ENCODE measurements at regions not wholly inside any gene's neighbourhood (a gene's known extent, or its start where the extent isn't known, plus 50 kb on each side); places are given as distances from the start of the nearest gene placed in this dataset.

DNA sequence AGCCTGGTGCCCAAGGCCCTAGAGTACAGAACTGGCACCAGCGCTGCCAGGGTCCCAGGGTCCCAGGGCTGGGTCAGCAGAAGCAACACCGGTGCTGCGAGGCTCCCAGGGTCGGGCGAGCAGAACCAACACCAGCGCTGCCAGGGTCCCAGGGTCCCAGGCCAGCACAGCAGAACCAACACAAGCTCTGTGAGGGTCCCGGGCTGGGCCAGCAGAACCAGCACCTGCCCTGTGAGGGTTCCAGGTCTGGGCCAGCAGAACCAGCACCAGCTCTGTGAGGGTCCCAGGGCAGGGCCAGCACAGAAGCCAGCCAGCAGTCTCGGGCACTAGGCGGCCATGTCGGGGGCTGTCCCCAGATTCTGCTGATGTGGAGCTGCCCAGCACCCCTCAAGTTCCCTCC is 93.1 kb downstream of the GALR1 start:
- no peaks in the 10 kb centered on the region for H3K27me3 ChIP-seq (ENCODE audit: insufficient read depth, low read length, poor library complexity)
- H3K9me3 ChIP-seq (ENCODE audit: insufficient read depth, low read length, severe bottlenecking) = no peaks in the 10 kb centered on the region
- DNase-seq = no peak
- no peak overlapping the region for H3K4me3 ChIP-seq (ENCODE audit: low read depth in 1 of 2, low read length in 2 of 2)
- no peaks in the 10 kb centered on the region for H3K79me2 ChIP-seq (ENCODE audit: insufficient read depth, low read length)
- H3K4me1 ChIP-seq (ENCODE audit: insufficient read depth, low read length) = no peaks in the 10 kb centered on the region
- no peak overlapping the region for H2AFZ ChIP-seq (ENCODE audit: low read depth, low read length)
- H3K4me2 ChIP-seq (ENCODE audit: insufficient read depth, low read length) = no peak overlapping the region
- ATAC-seq (ENCODE audit: insufficient read depth, low read depth) = no peak
- H4K20me1 ChIP-seq (ENCODE audit: insufficient read depth, low read length) = no peaks in the 10 kb centered on the region
- no peak overlapping the region for H3K27ac ChIP-seq (ENCODE audit: low read length)
- TF ChIP-seq EZH2 (IDR thresholded peaks at IDR 0.05; ENCODE audit: borderline replicate concordance, low read depth, low read length, severe bottlenecking) = no peak
- no peak for TF ChIP-seq CTCF (IDR thresholded peaks at IDR 0.05; ENCODE audit: borderline replicate concordance, extremely low read depth, low read length, poor library complexity, severe bottlenecking)
- H3K36me3 ChIP-seq (ENCODE audit: insufficient read depth, low read length) = no peaks in the 10 kb centered on the region
- H3K9ac ChIP-seq (ENCODE audit: low read depth, low read length) = no peak overlapping the region

- Histone ChIP-seq H3K27ac (ENCODE audit: low read length) (no peak overlapping the region), H3K9ac (ENCODE audit: low read depth, low read length) (no peak overlapping the region), H3K4me2 (ENCODE audit: insufficient read depth, low read length) (no peak overlapping the region), H3K79me2 (ENCODE audit: insufficient read depth, low read length) (no peaks in the 10 kb centered on the region), H2AFZ (ENCODE audit: low read depth, low read length) (no peak overlapping the region), H3K9me3 (ENCODE audit: insufficient read depth, low read length, severe bottlenecking) (no peaks in the 10 kb centered on the region), H4K20me1 (ENCODE audit: insufficient read depth, low read length) (no peaks in the 10 kb centered on the region), H3K27me3 (ENCODE audit: insufficient read depth, low read length, poor library complexity) (no peaks in the 10 kb centered on the region), H3K36me3 (ENCODE audit: insufficient read depth, low read length) (no peaks in the 10 kb centered on the region), H3K4me1 (ENCODE audit: insufficient read depth, low read length) (no peaks in the 10 kb centered on the region), H3K4me3 (ENCODE audit: low read depth in 1 of 2, low read length in 2 of 2) (no peak overlapping the region)
- ATAC-seq (ENCODE audit: insufficient read depth, low read depth) = no peak
- no peak for DNase-seq
- TF ChIP-seq EZH2 (IDR thresholded peaks at IDR 0.05; ENCODE audit: borderline replicate concordance, low read depth, low read length, severe bottlenecking) (no peak), CTCF (IDR thresholded peaks at IDR 0.05; ENCODE audit: borderline replicate concordance, extremely low read depth, low read length, poor library complexity, severe bottlenecking) (no peak)
These were observed 94.3 kb downstream of the GALR1 start for GRCh38 chr18:77343846-77344510.

DNA sequence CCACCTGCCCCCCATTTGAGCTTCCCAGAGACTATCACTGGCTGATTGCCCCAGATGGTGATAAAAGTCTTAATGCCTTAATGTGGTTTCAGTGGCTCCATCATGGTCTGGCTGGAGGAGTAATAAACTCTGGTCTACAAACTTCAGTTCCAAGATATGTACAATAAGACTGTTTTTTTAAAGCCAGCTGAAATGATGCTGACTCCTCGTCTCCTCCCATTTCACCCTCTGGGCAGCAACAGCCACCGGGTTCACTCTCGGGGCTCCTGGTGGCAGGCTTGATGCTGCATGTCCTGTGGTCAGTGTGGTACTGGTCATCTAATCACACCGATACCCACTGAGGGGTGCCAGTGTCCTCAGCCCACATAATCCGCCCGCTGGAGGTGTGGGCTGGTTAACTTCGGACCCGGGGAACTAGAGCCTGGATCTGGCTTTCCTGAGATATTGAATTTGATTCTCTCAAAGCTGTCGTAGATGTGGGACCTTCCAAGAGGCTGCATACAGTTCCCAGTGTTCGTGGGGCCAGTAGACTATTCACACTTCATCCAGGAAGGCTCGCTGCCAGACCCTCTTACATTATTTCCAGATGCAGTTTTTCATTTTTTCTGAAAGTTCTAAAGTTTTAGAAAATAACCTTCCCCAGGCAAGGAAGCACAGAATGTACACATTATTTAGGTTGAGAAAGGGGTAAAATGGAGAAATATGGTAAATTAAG is 95.3 kb downstream of the GALR1 start:
- Histone ChIP-seq H3K36me3 (ENCODE audit: insufficient read depth, low read length) (no peaks in the 10 kb centered on the region), H3K4me3 (ENCODE audit: low read depth in 1 of 2, low read length in 2 of 2) (no peak overlapping the region), H3K27me3 (ENCODE audit: insufficient read depth, low read length, poor library complexity) (no peaks in the 10 kb centered on the region), H3K9ac (ENCODE audit: low read depth, low read length) (no peak overlapping the region), H3K27ac (ENCODE audit: low read length) (no peak overlapping the region), H3K79me2 (ENCODE audit: insufficient read depth, low read length) (no peaks in the 10 kb centered on the region), H4K20me1 (ENCODE audit: insufficient read depth, low read length) (no peaks in the 10 kb centered on the region), H3K4me1 (ENCODE audit: insufficient read depth, low read length) (no peaks in the 10 kb centered on the region), H3K4me2 (ENCODE audit: insufficient read depth, low read length) (no peak overlapping the region), H3K9me3 (ENCODE audit: insufficient read depth, low read length, severe bottlenecking) (no peaks in the 10 kb centered on the region), H2AFZ (ENCODE audit: low read depth, low read length) (no peak overlapping the region)
- ATAC-seq (ENCODE audit: insufficient read depth, low read depth) (no peak), DNase-seq (no peak)
- TF ChIP-seq EZH2 (IDR thresholded peaks at IDR 0.05; ENCODE audit: borderline replicate concordance, low read depth, low read length, severe bottlenecking) (no peak), CTCF (IDR thresholded peaks at IDR 0.05; ENCODE audit: borderline replicate concordance, extremely low read depth, low read length, poor library complexity, severe bottlenecking) (no peak)

Data from DND-41 (cell line).